ENCODE measurements at regions not wholly inside any gene's neighbourhood (a gene's known extent, or its start where the extent isn't known, plus 50 kb on each side); places are given as distances from the start of the nearest gene placed in this dataset.
"Not testable (repeated sequence)": the region's sequence is repeated elsewhere in the genome, so short reads cannot be mapped to it uniquely, and the experiment has no call there.

GRCh38 chr7:68082961-68083657, 1086.5 kb downstream of the TYW1 start:
- DNase-seq (ENCODE audit: low read depth): not testable (repeated sequence)

- no peak for DNase-seq (ENCODE audit: low read depth)
Measured at GRCh38 chr7:68087401-68087800, 1090.8 kb downstream of the TYW1 start.

GRCh38 chr7:68088879-68089278, 1092.2 kb downstream of the TYW1 start:
- DNase-seq (ENCODE audit: low read depth): no peak

GRCh38 chr7:68090256-68090655, 1093.6 kb downstream of the TYW1 start:
- not testable (repeated sequence) for DNase-seq (ENCODE audit: low read depth)

GRCh38 chr7:68103319-68103718, 1106.7 kb downstream of the TYW1 start:
- no peak for DNase-seq (ENCODE audit: low read depth)

- DNase-seq (ENCODE audit: low read depth): no peak
Measured at GRCh38 chr7:68107261-68107660, 1110.6 kb downstream of the TYW1 start.

- DNase-seq (ENCODE audit: low read depth): no peak
Measured at GRCh38 chr7:68107968-68108367, 1111.3 kb downstream of the TYW1 start.

- DNase-seq (ENCODE audit: low read depth): no peak
Measured at GRCh38 chr7:68109299-68109698, 1112.7 kb downstream of the TYW1 start.

- DNase-seq (ENCODE audit: low read depth): no peak
Measured at GRCh38 chr7:68119411-68119810, 1122.8 kb downstream of the TYW1 start.

GRCh38 chr7:68121056-68121455, 1124.4 kb downstream of the TYW1 start:
- no peak for DNase-seq (ENCODE audit: low read depth)

GRCh38 chr7:68121655-68122054, 1125.0 kb downstream of the TYW1 start:
- no peak for DNase-seq (ENCODE audit: low read depth)

GRCh38 chr7:68122801-68123200, 1126.2 kb downstream of the TYW1 start:
- DNase-seq (ENCODE audit: low read depth): no peak

GRCh38 chr7:68125168-68125567, 1128.5 kb downstream of the TYW1 start:
- no peak for DNase-seq (ENCODE audit: low read depth)

- no peak for DNase-seq (ENCODE audit: low read depth)
Measured at GRCh38 chr7:68133045-68133444, 1136.4 kb downstream of the TYW1 start.

- no peak for DNase-seq (ENCODE audit: low read depth)
Measured at GRCh38 chr7:68143345-68143744, 1146.7 kb downstream of the TYW1 start.

GRCh38 chr7:68146983-68147382, 1150.3 kb downstream of the TYW1 start:
- no peak for DNase-seq (ENCODE audit: low read depth)

- no peak for DNase-seq (ENCODE audit: low read depth)
Measured at GRCh38 chr7:68147614-68148238, 1151.1 kb downstream of the TYW1 start.

GRCh38 chr7:68148440-68148839, 1151.8 kb downstream of the TYW1 start:
- DNase-seq (ENCODE audit: low read depth): no peak

- no peak for DNase-seq (ENCODE audit: low read depth)
Measured at GRCh38 chr7:68152205-68152604, 1155.6 kb downstream of the TYW1 start.

- no peak for DNase-seq (ENCODE audit: low read depth)
Measured at GRCh38 chr7:68155676-68156075, 1159.0 kb downstream of the TYW1 start.

GRCh38 chr7:68158686-68159295, 1162.2 kb downstream of the TYW1 start:
- DNase-seq (ENCODE audit: low read depth): no peak

- no peak for DNase-seq (ENCODE audit: low read depth)
Measured at GRCh38 chr7:68162712-68163111, 1166.1 kb downstream of the TYW1 start.

GRCh38 chr7:68166525-68166924, 1169.9 kb downstream of the TYW1 start:
- DNase-seq (ENCODE audit: low read depth): no peak

- DNase-seq (ENCODE audit: low read depth): no peak
Measured at GRCh38 chr7:68173513-68173912, 1176.9 kb downstream of the TYW1 start.
